HG02852 (cell line): ENCODE measurements at regions not wholly inside any gene's neighbourhood (a gene's known extent, or its start where the extent isn't known, plus 50 kb on each side); places are given as distances from the start of the nearest gene placed in this dataset.
"Not testable (repeated sequence)": the region's sequence is repeated elsewhere in the genome, so short reads cannot be mapped to it uniquely, and the experiment has no call there.

Source experiments
- ATAC-seq: cut with Tn5 transposase; IDR thresholded peaks from one replicate; pipeline ENCODE4 v1.9.1; 2021; ENCODE audit warnings: mild to moderate bottlenecking, moderate library complexity; ENCODE audit not compliant: unreplicated experiment

GRCh38 chrX:113545040-113545439 is 704.4 kb upstream of the AMOT start:
- ATAC-seq, result no peak

GRCh38 chrX:113539599-113540356 is 699.1 kb upstream of the AMOT start:
- ATAC-seq, result no peak

- ATAC-seq, result no peak
Observed at GRCh38 chrX:113529426-113530013, 688.9 kb upstream of the AMOT start.

GRCh38 chrX:113522814-113523213 is 682.2 kb upstream of the AMOT start:
- ATAC-seq, result peak; percentile 99

- no peak for ATAC-seq
Observed at GRCh38 chrX:113514906-113515305, 674.3 kb upstream of the AMOT start.

- no peak for ATAC-seq
Observed at GRCh38 chrX:113512700-113513395, 672.2 kb upstream of the AMOT start.

- ATAC-seq, result no peak
Observed at GRCh38 chrX:113510586-113510985, 670.0 kb upstream of the AMOT start.

- no peak for ATAC-seq
Observed at GRCh38 chrX:113492895-113493294, 652.3 kb upstream of the AMOT start.

- no peak for ATAC-seq
Observed at GRCh38 chrX:113473418-113473817, 632.8 kb upstream of the AMOT start.

- not testable (repeated sequence) for ATAC-seq
Observed at GRCh38 chrX:113473015-113473414, 632.4 kb upstream of the AMOT start.

GRCh38 chrX:113470166-113470565 is 629.5 kb upstream of the AMOT start:
- ATAC-seq, result no peak

- ATAC-seq, result no peak
Observed at GRCh38 chrX:113457719-113458118, 617.1 kb upstream of the AMOT start.

- ATAC-seq, result no peak
Observed at GRCh38 chrX:113455582-113455981, 615.0 kb upstream of the AMOT start.

GRCh38 chrX:113429011-113429410 is 588.4 kb upstream of the AMOT start:
- ATAC-seq, result no peak

GRCh38 chrX:113422323-113422722 is 581.7 kb upstream of the AMOT start:
- ATAC-seq, result no peak

GRCh38 chrX:113421432-113421831 is 580.8 kb upstream of the AMOT start:
- no peak for ATAC-seq

GRCh38 chrX:113412106-113412505 is 571.5 kb upstream of the AMOT start:
- no peak for ATAC-seq

GRCh38 chrX:113408843-113409242 is 568.2 kb upstream of the AMOT start:
- no peak for ATAC-seq

GRCh38 chrX:113400193-113400704 is 559.6 kb upstream of the AMOT start:
- ATAC-seq, result no peak

GRCh38 chrX:113399506-113400192 is 559.0 kb upstream of the AMOT start:
- no peak for ATAC-seq

GRCh38 chrX:113392355-113392754 is 551.7 kb upstream of the AMOT start:
- no peak for ATAC-seq
